ENCODE measurements at regions not wholly inside any gene's neighbourhood (a gene's known extent, or its start where the extent isn't known, plus 50 kb on each side); places are given as distances from the start of the nearest gene placed in this dataset.

- TF ChIP-seq, protein P1, sequence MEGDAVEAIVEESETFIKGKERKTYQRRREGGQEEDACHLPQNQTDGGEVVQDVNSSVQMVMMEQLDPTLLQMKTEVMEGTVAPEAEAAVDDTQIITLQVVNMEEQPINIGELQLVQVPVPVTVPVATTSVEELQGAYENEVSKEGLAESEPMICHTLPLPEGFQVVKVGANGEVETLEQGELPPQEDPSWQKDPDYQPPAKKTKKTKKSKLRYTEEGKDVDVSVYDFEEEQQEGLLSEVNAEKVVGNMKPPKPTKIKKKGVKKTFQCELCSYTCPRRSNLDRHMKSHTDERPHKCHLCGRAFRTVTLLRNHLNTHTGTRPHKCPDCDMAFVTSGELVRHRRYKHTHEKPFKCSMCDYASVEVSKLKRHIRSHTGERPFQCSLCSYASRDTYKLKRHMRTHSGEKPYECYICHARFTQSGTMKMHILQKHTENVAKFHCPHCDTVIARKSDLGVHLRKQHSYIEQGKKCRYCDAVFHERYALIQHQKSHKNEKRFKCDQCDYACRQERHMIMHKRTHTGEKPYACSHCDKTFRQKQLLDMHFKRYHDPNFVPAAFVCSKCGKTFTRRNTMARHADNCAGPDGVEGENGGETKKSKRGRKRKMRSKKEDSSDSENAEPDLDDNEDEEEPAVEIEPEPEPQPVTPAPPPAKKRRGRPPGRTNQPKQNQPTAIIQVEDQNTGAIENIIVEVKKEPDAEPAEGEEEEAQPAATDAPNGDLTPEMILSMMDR (IDR thresholded peaks at IDR 0.05; ENCODE audit: extremely low read depth in 1 of 2, insufficient read depth in 1 of 2, low read depth in 1 of 2, low read length in 2 of 2), result no peak
- TF ChIP-seq POLR2A (IDR thresholded peaks at IDR 0.05; ENCODE audit: low read depth, low read length), result no peak
- TF ChIP-seq GATA2 (IDR thresholded peaks at IDR 0.05; ENCODE audit: insufficient read depth, insufficient read length, low read depth, low read length), result no peak
- TF ChIP-seq JUN (IDR thresholded peaks at IDR 0.05; ENCODE audit: borderline replicate concordance, insufficient read depth, insufficient read length, low read depth), result no peak
These were observed 466.1 kb upstream of the ATP11B start for GRCh38 chr3:182327196-182327681.
